GM19328 (cell line): ENCODE measurements at regions not wholly inside any gene's neighbourhood (a gene's known extent, or its start where the extent isn't known, plus 50 kb on each side); places are given as distances from the start of the nearest gene placed in this dataset.

Experiments
- ATAC-seq: cut with Tn5 transposase; IDR thresholded peaks from one replicate; pipeline ENCODE4 v1.9.1; 2021; ENCODE audit warnings: mild to moderate bottlenecking, moderate library complexity; ENCODE audit not compliant: unreplicated experiment

DNA sequence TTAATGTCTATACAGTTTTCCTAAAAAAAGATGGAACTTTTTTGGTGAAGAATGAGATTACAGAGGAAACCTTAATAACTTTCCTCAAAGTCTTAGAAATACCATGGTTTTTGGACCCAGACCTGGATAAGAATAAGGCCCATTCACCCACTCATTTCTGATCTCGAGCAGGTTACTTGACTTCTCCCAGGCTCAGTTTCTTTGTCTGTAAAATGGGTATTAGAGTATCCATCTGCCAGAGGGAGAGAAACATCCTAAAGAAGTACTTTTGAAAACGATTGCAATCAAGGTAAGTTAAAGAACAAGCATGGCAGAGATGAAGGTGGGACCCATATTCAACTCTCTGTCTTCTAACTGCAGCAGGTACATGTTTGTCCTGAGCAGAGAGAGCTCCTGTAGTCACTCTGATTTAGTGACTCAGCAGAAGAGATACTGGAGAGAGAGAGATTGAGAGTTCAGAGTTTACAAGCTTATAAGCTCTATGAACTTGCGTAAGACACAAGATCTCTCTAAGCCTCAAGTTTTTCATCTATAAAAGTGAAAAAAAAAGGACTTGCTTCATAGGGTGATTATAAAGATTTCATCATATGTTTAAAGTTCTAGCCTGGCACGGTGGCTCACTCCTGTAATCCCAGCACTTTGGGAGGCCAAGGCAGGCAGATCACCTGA lies 379.4 kb upstream of the SGCD start:
- no peak for ATAC-seq

DNA sequence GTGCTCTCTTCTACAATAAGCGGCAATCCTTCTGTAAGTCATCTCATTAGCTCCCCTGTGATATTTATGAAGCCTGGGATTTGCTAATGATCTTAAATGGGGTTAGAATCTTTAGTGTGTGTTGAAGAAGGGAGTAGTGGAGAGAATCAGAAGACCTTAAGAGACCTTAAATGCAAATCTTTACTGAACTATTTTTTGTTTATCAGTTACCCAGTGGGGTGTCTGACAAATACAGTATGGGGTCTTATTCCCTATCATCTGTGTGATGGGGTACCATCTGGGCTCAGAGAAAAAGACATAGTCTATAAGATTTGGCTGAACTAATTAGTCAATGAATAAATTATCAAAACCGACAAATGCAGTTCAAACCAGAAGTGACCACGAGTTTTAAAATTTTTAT lies 378.4 kb upstream of the SGCD start:
- no peak for ATAC-seq

DNA sequence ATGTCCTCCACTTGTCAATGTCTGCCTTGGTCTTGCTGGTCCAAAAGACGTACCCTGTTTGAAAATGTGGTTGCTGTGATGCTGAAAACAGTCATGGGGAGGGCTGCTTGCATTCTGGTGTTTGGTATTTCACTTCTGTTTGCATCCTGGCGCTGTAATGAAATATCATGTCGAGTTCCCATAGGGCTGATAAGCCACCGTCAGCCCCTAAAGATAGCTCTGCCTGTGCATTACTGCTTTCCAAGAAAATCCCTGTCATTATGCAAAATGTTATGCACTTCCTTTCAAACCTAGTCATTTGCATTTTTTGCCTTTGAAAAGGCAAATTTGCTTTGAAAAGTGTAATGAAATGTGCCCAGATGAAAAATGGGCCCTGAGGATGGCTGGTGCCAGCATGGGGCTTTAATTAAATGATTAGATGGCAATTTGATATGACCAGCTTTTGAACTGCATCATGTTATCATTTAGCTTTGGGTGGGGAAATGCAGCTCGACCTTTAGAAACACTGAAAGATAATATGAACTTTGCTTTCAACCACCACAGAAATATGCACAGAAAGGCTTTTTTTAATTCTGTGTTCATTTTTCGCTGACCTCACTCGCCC lies 374.4 kb upstream of the SGCD start:
- ATAC-seq: no peak

DNA sequence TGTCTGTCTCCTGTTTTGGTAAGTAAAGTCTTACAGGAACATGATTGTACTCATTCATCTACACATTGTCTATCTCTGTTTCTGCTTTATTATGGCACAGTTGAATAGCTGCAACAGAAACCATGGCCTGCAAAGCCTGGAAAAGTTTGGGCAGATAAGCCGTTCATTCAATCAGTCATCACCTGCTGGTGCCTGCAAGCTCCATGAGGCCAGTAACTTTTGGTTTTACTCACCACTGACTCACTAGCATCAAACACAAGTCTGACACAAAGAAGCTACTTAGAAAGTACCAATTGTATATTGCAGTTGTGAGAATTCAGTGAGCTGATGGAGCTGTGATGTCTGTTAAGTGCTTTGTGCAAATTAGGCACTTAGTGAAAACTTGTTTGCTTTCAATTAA lies 373.6 kb upstream of the SGCD start:
- ATAC-seq: no peak

DNA sequence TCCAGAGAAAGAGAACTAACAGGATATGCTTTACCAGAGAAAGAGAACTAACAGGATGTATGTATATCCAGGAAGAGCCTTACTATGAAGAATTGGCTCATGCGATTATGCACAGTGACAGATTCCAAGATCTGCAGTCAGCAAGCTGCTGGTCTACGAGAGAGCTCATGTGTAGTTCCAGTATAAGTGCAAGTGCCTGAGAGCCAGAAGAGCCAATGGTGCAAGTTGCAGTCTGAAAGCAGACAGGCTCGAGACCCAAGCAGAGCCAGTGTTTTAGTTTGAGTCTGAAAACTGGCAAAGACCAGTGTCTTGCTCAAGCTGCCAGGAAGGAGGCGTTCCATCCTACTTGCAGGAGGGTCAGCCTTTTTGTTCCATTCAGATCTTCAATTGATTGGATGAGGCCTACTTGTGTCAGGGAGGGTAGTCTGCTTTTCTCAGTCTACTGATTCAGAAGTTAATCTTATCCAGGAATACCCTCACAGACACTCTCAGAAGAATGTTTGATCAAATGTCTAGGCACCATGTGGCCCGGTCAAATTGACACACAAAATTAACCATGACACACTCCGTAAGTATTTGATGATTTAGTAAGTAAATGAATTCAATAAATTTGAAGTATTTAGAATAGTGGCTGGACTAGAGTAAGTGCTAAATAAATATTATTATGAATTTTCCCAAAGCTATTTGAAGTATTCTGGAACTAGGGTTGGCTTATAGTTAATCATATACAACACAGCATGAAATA lies 372.1 kb upstream of the SGCD start:
- ATAC-seq: no peak

DNA sequence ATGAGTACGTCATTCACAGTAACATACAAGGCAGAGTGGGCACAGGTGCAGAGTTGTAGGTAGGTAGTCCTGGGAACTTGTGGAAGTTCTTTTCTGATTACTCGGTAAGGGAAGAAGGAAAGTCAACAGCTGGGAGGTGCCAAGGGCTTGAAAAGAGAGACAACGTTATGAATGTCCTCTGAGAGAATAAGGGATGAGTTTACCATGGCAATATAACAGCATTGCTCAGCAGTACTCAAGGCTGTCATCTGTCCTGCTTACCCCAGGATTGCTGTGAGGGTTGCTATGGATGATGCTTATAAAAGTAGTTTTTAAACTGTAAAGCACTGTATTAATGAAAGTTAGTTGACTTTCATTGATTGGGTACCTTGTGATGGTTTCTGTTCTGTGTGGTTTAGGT lies 369.1 kb upstream of the SGCD start:
- ATAC-seq: no peak

DNA sequence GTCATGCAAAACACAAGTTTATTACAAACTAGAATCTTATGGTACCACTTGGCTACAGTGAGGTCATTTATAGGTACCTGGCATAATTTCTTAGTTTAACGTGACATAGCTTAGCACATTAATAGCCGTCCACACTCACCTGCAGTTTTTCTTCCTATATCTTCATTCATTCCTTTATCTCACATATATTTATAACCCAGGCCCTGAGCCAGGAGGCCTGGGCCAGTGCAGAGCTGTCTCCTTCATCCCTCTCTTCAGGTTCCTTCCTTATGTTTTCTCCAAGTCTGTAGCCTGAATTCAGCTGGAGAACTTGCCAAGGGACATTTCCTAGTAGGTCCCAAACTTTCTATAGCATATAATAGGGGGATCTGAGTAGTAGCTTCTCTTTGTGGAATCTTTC lies 367.9 kb upstream of the SGCD start:
- ATAC-seq: no peak

DNA sequence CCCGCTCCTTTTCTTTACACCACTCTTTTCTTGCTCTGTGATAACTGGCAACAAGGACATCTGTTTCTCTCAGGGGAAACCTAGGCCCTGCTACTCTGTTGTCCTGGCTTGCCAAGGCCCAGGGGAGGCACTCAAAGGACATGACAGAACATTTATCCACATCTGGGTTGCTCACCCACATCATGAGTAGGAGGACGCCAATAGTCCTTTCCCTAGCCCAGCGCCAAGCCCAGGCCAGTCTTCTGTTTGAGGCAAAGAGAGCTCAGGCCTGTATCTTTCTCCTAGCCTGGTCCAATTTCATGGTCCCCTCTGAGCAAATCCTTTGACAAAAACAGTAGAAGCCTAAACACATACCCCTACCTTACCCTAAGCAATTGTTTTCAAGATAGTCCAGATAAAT lies 366.8 kb upstream of the SGCD start:
- no peak for ATAC-seq

DNA sequence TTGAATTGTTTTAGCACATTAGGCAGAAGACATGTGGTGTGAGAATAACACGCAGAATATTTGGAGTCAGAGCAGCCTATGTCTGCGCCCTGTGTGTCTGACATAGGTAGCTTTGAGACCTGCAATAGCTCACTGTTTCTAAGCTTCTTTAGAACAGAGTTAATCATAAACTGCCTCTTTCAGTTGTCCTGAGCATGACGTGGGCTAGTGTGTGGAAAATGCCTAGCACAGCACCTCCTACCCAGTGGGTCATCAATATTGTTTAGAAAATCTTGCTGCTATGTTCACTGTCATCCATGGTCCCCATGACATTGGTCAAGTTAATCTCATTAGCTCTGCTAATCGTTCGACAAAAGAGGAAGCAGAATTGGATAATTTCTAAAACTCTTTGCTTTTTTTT lies 357.4 kb upstream of the SGCD start:
- no peak for ATAC-seq

DNA sequence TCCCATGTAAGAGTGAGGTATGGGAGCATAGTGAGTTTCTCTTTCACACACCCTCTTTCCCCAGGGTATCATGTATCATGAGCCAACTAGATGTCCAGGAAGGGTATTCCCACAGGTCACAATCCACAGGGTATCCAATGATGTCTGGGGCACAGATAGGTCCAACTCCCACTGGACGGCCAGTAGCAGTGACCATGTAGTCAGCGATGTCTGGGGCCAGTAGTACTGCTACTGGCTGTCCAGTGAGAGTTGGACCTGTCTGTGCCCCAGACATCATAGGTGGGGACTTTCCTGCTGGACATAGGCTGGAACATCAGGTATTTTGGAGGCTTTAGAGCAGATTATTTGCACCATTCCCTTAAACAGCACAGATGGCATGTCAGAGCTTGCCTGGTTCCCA lies 352.6 kb upstream of the SGCD start:
- no peak for ATAC-seq

DNA sequence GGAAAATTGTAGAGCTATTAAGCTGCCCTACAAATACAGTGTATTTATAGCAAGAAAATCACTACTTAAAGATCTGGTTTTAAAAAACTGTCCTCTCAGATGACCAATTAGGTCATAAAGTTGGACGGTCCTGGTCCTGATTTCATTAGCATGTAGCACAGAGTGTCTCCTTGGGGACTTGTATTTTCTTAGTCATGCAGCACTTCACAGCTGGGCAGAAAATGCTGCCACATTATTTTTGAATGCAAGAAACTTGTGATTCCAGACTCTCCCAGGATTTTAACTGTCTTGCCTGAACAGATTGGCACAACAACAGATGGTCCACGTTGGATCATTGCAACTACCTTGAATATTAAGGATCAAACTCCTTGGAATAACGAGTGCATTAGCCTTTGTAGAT lies 348.1 kb upstream of the SGCD start:
- ATAC-seq: no peak

DNA sequence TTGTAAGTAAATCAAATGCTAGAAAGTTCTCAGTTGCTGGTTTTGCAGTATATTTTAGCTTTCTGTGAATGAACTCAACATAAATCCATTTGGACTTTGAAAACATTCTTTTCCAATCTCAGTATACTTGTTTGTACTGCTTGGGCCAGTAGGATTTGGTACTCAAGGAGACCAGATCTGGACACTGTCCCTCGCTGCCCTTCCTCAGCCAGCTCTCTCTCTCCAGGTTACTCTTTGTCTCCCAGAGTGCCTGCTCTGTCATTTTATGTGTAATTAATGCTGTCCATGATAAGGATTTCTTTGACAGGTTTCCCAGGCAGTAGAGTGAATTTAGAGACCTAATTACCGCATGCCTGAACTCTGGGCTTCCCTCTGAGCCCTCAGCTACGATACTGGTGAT lies 344.6 kb upstream of the SGCD start:
- ATAC-seq: no peak

DNA sequence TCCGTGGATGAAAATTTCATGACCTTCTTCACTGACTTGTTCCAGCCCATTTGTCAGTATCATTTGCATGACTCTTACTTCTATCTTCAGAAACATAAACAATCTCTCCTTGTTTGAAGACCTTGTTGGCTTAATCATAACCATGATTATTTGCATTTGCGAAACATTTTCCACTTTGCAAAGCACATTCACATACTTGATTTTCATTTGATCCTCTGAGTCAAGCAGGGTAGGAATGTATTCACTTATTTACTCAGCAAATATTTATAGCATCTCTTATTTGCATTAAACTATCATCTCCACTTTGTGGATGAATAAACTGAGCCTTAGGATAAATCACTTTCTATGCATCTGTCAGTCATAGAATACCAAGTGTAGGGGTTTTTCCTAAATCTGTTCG lies 343.0 kb upstream of the SGCD start:
- ATAC-seq: no peak

DNA sequence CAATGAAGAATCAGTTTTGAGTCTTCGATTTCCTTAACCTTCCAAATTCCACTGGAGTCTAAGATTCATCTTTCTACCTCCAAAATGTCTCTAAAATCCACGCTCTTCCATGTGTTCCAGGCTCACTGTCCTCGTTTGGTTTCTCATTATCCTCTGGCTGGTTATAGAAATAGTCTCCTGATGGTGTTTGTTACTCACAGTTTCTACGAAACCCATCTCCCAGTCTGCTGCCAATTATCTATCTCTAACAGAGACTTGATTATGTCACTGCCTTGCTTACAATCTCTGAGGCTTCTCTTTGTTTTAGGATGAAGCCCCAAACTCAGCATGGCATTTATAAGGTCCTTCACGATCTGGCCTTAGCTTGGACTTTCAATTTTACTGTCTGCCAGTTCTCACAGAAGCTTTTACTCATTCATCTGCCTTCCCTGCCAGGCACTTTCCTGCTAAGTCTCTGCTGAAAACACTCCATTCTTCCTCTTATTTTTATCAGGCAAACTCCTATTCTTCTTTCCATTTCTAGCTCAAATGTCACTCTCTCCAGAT lies 339.6 kb upstream of the SGCD start:
- ATAC-seq: no peak

DNA sequence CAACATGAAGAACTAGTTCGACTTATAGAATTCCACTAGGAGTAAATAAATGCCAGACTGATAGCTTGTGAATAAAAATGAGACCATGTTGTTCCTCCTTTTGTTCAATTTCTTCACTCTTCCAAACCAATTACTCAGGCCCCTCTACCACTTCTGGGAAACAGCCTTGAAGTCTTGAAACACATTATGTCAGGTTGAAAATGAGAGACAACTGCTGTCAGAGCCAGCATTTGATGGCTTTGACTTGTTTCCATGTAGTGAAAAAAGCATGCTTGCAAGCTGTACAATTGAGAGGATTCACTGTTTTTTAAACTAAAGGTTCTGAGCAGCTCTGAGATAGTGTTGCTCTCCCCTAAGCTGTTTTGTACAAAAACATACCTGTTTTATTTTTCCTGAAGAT lies 337.1 kb upstream of the SGCD start:
- ATAC-seq: no peak

DNA sequence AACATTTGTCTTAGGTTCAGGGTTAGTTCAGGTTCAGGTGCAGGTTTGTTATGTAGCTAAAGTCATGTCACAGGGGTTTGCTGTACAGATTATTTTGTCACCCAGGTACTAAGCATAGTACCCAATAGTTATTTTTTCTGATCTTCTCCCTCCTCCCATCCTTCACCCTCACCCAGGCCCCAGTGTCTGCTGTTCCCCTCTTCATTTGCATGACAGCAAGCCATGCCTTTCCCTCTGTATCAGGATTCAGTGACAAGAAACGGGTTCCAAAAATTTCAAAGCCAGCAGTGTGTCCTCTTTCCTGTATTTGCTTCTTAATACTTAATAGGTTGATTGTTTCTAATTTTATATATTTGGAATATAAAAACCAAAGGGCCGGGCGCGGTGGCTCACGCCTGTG lies 330.8 kb upstream of the SGCD start:
- no peak for ATAC-seq

DNA sequence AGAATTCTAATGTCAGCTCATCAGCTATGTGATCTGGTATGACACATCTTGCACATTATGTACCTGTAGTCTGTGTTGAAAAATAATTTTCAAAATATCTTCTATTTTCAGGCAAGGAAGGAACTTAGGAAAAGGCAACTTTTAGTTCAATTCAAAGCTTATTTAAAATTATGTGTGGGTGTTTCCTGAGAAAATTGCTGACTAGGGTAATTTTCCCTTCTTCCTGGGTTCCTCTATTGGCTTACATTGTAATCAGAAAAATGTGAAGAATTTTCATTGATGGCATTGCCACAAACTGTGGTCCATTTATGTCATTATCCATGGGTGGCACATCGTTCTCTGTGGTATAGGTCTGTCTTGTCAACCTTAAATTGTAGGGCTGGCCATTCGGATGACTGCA lies 328.7 kb upstream of the SGCD start:
- no peak for ATAC-seq

DNA sequence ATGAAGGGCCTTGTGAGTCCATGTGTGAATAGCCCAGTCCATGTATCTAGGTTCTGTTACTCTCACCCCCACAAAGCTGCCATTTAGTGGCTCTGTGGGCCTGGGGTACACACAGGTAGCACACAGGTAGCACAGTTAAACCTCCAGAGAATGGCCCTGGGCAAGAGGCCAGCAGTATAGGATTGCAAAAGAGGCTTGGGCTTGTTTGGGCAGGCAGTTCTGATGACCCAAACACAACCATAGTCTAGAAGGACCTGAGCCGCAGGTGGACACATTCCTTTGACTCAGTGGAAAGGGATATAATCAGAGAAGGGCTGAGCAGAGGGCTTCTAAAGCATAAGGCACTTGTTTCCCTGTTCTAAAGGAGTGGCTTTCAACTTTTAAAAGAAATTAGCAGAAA lies 326.8 kb upstream of the SGCD start:
- ATAC-seq: no peak

DNA sequence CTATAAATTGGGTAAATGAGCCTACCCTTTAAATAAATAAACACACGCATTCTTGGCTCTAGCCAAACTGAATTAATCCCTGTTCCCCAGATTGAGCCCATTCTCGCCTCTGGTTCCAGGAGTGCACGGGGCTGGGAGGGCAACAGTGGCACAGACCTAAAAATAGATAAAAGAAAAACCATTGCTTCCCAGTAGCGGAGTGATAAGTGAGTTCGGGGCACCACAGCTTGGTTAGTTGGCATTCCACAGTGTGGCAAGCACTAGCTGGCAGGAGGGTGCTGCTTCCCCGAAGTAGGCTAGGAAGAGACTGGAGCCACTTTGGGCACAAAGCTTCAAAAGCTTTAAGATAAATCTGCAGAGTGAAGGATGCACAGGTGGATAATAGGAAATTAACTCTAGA lies 322.2 kb upstream of the SGCD start:
- no peak for ATAC-seq

DNA sequence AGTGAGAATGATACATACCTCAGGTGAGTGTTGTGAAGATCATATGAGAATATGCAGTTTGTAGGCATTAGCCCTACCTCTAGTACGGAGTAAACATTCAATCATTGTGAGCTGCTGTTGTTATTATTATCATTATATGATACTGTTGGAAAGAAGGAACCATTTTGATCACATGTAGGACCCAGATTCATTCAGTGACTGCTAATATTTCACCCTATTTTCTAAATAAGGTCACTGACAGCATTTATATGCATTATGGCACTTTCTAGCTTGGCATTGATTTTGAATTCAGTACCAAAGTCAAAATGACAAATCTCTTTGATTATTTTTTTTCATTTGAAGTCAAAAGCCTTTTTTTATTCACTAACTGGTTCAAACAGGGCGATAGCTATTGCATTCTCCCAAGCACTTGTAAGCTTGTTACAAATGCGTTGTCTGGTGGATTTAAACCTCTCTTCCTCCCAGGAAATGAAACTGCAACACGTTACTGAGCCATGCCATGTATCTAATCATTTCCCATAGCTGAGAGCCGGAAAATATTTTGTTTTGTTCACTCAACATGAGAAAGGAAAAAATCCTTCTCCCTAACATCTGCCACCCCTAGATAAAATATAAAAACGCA lies 320.8 kb upstream of the SGCD start:
- no peak for ATAC-seq

DNA sequence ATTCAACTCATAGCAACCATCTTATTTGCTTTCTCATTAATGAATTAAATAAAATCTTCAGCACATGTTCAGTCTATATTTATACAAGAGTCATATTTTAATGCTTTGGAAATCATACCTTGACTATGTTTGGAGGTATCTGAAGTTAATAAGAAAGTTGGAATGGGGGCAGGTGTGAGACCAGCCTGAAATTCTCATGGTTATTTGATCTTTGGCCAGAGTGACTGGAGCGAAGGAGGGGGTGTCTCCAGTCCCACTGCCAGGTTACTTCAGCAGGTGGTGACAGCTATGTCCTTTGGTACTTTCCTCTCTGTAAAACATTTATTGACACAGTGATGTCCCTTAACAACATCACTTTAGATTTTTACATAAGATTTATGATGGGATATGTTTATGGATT lies 318.1 kb upstream of the SGCD start:
- ATAC-seq: no peak

DNA sequence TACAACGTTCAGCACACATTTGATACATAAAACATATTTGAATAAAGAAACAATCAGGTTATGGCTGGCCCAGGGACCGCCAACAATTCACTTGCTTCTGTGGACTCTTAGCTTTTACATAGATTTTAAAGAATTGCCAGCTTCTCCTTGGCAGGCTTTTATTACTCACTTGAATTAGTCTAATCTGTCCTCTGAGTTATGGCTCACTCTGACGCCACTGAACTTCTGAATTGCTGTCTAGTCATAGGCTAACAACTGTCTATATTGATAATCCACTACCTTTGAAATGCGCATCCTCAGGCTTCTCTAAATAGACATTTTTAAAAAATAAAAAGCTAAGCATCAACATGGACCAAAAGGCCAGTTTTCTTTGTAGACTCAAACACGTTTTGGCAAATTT lies 317.4 kb upstream of the SGCD start:
- ATAC-seq: no peak
